GM19452 (cell line): ENCODE measurements at regions not wholly inside any gene's neighbourhood (a gene's known extent, or its start where the extent isn't known, plus 50 kb on each side); places are given as distances from the start of the nearest gene placed in this dataset.
"Not testable (repeated sequence)": the region's sequence is repeated elsewhere in the genome, so short reads cannot be mapped to it uniquely, and the experiment has no call there.

Experiments used
- ATAC-seq: cut with Tn5 transposase; IDR thresholded peaks from one replicate; pipeline ENCODE4 v1.9.1; 2021; ENCODE audit not compliant: unreplicated experiment

DNA sequence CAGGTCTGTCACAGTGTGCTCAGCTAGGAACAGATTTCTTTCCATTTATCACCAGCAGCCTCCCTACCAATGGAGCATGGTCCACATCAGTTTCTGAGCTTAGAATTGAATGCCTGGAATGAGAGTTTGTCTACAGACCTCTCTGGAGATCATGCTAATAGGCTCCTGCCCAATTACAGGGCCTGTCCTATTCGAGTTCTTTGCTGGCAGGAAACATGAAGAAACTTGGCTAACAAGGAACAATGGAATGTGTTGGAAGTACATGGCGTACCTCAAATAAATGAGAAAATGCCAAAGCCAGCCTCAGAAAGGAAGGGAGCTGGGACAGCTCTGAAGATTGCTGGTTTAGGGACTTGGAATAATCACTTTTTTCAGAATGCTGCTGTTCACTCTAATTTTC lies 186.0 kb upstream of the AKR1E2 start:
- no peak for ATAC-seq

- no peak for ATAC-seq
These were observed 187.9 kb upstream of the AKR1E2 start for GRCh38 chr10:4638099-4638498.

DNA sequence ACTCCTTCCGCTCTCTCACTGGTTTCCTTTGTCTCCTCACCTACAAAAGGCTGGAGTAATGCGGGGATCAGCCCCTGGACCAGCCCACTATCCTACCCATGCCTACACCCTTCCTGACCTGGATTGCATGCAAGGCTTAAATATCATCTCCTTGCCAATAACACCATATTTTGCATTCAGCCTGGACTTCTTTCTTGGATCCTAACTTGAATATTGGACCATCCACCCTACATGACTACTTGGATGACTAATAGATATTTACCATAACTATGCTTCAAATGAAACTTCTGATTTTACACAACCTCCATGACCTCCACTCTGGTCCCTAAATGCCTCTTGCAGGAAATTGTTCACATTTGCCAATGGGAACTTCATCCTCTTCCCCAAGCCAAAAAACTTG lies 188.3 kb upstream of the AKR1E2 start:
- no peak for ATAC-seq

- ATAC-seq: no peak
These were observed 190.1 kb upstream of the AKR1E2 start for GRCh38 chr10:4635883-4636282.

DNA sequence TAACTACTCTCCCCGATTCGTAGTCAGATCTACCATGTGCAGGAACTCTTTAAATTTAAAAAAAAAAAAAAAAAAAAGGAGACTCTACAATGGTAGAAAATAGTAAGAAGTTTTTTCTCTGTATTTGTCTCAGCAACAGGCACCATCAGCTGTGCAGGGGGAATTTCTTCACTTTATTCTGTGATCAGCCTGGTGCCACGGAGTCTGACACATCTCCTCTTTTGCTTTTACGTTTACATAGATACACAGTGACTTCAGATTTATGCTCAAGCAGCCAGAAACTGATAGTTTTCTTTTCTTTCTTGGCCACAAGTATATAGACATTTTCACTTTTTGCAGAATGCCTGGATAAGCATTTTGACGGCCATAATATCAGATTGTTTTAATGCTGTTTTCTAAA lies 190.6 kb upstream of the AKR1E2 start:
- ATAC-seq: no peak

- no peak for ATAC-seq
These were observed 192.2 kb upstream of the AKR1E2 start for GRCh38 chr10:4633776-4634175.

GRCh38 chr10:4633186-4633585 lies 192.8 kb upstream of the AKR1E2 start:
- no peak for ATAC-seq

- no peak for ATAC-seq
These were observed 193.2 kb upstream of the AKR1E2 start for GRCh38 chr10:4632757-4633156.

DNA sequence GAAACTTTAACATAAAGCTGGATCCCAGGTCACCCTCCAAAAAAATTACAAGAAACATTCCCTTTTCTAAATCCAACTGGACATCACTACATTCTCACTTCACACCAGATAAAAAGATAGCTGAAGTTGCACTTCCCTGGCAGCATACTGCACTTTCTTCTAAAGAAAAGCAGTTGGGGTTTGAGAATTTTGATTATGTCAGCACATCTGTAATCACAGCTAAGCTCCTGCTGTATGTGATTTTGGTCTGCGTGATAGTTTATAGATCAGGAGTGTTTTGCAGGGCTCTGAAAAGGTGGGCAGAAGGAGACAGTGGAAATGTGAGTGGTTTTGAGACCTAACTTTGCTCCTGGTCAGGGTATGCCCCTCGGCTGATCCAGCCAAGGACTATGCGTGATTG lies 199.1 kb upstream of the AKR1E2 start:
- ATAC-seq: no peak

DNA sequence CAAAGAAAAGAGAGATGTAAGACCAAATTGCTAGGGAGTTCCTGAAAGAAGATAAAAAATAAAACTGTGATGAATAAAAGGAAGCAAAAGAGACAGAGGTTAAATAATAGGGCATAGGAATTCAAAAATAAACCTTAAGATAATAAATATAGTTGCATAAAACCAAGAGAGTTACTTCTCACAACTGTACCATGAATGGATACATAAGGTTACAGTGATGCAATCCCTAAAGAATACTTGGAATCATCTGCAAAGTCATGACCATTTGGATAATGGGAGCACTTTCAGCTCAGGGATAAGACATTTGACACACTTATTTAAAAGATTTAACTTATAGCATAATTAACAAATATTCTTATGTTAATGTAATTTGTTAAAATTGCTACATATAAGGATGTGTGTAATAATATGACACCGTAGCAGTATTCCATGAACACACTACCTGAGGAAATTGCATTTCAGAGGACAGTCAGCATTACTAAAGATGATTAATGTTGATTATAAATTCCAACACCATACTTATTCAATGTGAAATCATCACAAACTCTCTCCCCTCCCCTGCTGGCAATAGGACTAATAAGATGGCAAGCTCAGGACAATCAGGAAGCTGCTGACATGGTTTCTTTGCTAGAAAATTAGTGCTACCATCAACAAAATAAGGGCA lies 202.1 kb upstream of the AKR1E2 start:
- no peak for ATAC-seq

GRCh38 chr10:4623200-4623599 lies 202.8 kb upstream of the AKR1E2 start:
- ATAC-seq: no peak

GRCh38 chr10:4622384-4622783 lies 203.6 kb upstream of the AKR1E2 start:
- ATAC-seq: no peak

GRCh38 chr10:4617589-4617988 lies 208.4 kb upstream of the AKR1E2 start:
- no peak for ATAC-seq

- no peak for ATAC-seq
These were observed 211.0 kb upstream of the AKR1E2 start for GRCh38 chr10:4615042-4615441.

DNA sequence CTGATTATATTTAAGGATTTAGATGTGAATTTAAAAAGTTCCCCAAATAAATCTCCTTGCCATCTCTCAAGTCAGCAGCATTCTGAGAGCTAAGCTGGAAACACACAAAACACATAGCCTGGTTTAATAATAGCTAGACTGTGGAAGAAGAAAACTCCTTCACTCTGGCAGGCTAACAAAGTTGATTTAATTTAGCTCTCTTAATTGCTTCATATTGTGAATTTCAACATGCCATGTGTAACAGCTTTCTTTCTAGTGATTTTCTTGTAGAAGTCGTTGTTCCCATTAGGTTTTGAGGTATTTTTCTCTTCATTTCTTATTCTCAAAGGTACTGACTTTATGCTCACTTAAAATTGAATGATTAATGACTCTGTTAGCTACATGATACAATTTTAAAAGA lies 216.8 kb upstream of the AKR1E2 start:
- ATAC-seq: no peak

GRCh38 chr10:4607681-4608080 lies 218.3 kb upstream of the AKR1E2 start:
- no peak for ATAC-seq

GRCh38 chr10:4606856-4607636 lies 219.0 kb upstream of the AKR1E2 start:
- no peak for ATAC-seq

- no peak for ATAC-seq
These were observed 223.1 kb upstream of the AKR1E2 start for GRCh38 chr10:4602764-4603491.

DNA sequence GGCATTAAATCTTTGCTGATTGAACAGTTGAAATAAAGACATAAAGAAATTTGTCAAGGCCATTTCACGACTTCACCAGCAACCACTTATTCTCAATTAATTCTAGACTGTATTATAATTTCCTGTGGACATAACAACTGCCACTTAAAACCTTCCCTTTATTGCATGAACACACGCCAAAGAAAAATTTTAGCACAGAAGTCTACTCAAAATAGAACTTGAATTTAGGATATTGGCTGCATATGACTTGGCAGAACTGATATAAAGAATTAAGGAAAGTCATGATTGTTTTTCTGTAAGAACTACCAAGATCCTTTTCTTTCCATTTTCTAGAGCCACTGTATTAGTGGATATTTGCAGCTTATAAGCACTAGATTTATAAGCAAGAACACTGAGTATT lies 226.5 kb upstream of the AKR1E2 start:
- ATAC-seq: no peak

GRCh38 chr10:4597898-4598297 lies 228.1 kb upstream of the AKR1E2 start:
- not testable (repeated sequence) for ATAC-seq

DNA sequence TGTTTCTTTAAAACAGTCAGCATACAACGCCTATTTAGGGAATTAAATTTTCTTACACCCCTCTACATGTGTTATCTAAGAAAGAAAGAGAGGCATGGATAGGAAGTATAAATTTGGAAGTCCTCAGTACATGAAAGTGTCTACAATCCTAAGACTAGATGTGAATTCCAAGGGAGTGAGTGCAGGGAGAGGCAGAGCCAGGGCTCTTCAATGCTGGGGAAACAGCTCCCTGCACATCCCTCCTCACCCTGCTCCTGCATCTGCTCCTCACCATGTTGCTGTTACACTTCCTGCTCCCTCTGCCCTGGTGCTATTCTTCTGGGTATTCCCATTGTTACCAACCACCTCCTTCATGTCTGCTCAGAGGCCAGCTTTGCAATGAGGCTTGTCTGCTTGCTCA lies 229.1 kb upstream of the AKR1E2 start:
- no peak for ATAC-seq

DNA sequence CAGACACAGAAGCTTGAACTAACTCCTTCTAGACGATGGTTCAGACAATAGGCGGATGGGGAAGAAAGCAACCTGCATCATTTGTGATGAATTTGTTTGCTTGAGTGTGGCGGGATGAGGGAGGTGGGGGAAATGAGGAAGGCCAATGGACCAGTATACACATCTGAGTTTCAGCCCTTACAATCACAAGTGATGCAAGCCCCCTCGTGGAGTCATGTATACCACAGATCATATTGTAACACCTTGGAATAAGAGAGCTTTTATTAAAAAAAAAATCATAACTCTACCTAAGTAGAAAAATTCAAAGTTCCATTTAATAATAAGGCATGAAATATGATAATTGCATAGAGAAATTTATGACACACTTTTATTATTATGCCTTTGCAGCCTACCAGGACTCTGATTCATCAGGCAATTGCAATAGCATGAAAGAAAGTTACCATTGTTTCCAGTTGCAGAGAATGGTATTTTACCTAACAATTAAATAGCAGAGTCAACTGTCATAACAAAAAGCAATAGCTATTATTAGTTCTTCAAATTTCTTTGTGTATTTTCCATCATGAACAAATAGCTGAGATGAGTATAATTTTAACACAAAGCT lies 230.2 kb upstream of the AKR1E2 start:
- no peak for ATAC-seq
